Right renal pelvis (tissue), 4 donors: ENCODE measurements at regions not wholly inside any gene's neighbourhood (a gene's known extent, or its start where the extent isn't known, plus 50 kb on each side); places are given as distances from the start of the nearest gene placed in this dataset.

Experiments used
- DNase-seq, 4 donors: peaks; one replicate each; pipeline ENCODE4 v3.0.0-alpha.2; 2013; ENCODE audit warnings: low read depth in 4 of 4, low spot score in 3 of 4, missing footprints in 1 of 4

- no peak for DNase-seq
Observed at GRCh38 chr6:114523508-114523907, 180.7 kb upstream of the HS3ST5 start.

GRCh38 chr6:114521926-114522325 lies 179.1 kb upstream of the HS3ST5 start:
- no peak for DNase-seq

- no peak for DNase-seq
Observed at GRCh38 chr6:114520976-114521375, 178.2 kb upstream of the HS3ST5 start.

GRCh38 chr6:114514170-114514569 lies 171.3 kb upstream of the HS3ST5 start:
- no peak for DNase-seq

GRCh38 chr6:114471450-114471849 lies 128.6 kb upstream of the HS3ST5 start:
- no peak for DNase-seq

GRCh38 chr6:114467931-114468330 lies 125.1 kb upstream of the HS3ST5 start:
- no peak for DNase-seq

- no peak for DNase-seq
Observed at GRCh38 chr6:114465511-114465910, 122.7 kb upstream of the HS3ST5 start.

GRCh38 chr6:114453737-114454276 lies 111.0 kb upstream of the HS3ST5 start:
- no peak for DNase-seq

- DNase-seq, result no peak
Observed at GRCh38 chr6:114452785-114453401, 110.1 kb upstream of the HS3ST5 start.

- DNase-seq, result no peak
Observed at GRCh38 chr6:114450631-114451030, 107.8 kb upstream of the HS3ST5 start.

- DNase-seq, result no peak
Observed at GRCh38 chr6:114449659-114450058, 106.8 kb upstream of the HS3ST5 start.

GRCh38 chr6:114446342-114446741 lies 103.5 kb upstream of the HS3ST5 start:
- no peak for DNase-seq

- no peak for DNase-seq
Observed at GRCh38 chr6:114445846-114446245, 103.0 kb upstream of the HS3ST5 start.

- DNase-seq, result no peak
Observed at GRCh38 chr6:114439411-114439810, 96.6 kb upstream of the HS3ST5 start.

GRCh38 chr6:114437235-114437634 lies 94.4 kb upstream of the HS3ST5 start:
- no peak for DNase-seq

GRCh38 chr6:114436691-114437090 lies 93.9 kb upstream of the HS3ST5 start:
- no peak for DNase-seq

GRCh38 chr6:114435985-114436384 lies 93.2 kb upstream of the HS3ST5 start:
- no peak for DNase-seq

- DNase-seq, result no peak
Observed at GRCh38 chr6:114432400-114432799, 89.6 kb upstream of the HS3ST5 start.

- DNase-seq, result no peak
Observed at GRCh38 chr6:114431641-114432040, 88.8 kb upstream of the HS3ST5 start.

- no peak for DNase-seq
Observed at GRCh38 chr6:114430534-114431124, 87.8 kb upstream of the HS3ST5 start.

- no peak for DNase-seq
Observed at GRCh38 chr6:114428341-114428740, 85.5 kb upstream of the HS3ST5 start.

- no peak for DNase-seq
Observed at GRCh38 chr6:114421199-114421598, 78.4 kb upstream of the HS3ST5 start.
